ENCODE measurements at regions not wholly inside any gene's neighbourhood (a gene's known extent, or its start where the extent isn't known, plus 50 kb on each side); places are given as distances from the start of the nearest gene placed in this dataset.

GRCh38 chrX:120819126-120819525, 56.5 kb downstream of the CT47B1 start:
- no peak overlapping the region for H3K4me2 ChIP-seq (ENCODE audit: low read length)
- no peaks in the 10 kb centered on the region for H3K36me3 ChIP-seq (ENCODE audit: control insufficient read depth in 1 of 2, insufficient read depth in 2 of 2, low read length in 2 of 2)
- no peak for DNase-seq (ENCODE audit: low read depth, low spot score)
- H3K9ac ChIP-seq (ENCODE audit: low read length): no peak overlapping the region
- H3K9me2 ChIP-seq (ENCODE audit: insufficient read depth): no peaks in the 10 kb centered on the region
- ChIA-PET RAD21 (ENCODE audit: low non-redundant PET in 1 of 2, low total read pairs in 2 of 2, uncharacterized antibody in 2 of 2, unreplicated experiment in 2 of 2) (no interaction called here), POLR2A (no interaction called here), CTCF (no interaction called here)
- intact Hi-C loops (cut with micrococcal nuclease): no loop called here
- no peaks in the 10 kb centered on the region for H3K4me1 ChIP-seq (ENCODE audit: control insufficient read depth in 1 of 2, insufficient read depth in 2 of 2, low read length in 2 of 2)
- H3K9me3 ChIP-seq (ENCODE audit: control insufficient read depth in 1 of 2, insufficient read depth in 1 of 2, low read depth in 1 of 2, low read length in 2 of 2): no peaks in the 10 kb centered on the region
- no peaks in the 10 kb centered on the region for H3K79me2 ChIP-seq (ENCODE audit: insufficient read depth, low read length)
- BruUV-seq (replicated peaks): no TSS peak
- TF ChIP-seq, protein P1, sequence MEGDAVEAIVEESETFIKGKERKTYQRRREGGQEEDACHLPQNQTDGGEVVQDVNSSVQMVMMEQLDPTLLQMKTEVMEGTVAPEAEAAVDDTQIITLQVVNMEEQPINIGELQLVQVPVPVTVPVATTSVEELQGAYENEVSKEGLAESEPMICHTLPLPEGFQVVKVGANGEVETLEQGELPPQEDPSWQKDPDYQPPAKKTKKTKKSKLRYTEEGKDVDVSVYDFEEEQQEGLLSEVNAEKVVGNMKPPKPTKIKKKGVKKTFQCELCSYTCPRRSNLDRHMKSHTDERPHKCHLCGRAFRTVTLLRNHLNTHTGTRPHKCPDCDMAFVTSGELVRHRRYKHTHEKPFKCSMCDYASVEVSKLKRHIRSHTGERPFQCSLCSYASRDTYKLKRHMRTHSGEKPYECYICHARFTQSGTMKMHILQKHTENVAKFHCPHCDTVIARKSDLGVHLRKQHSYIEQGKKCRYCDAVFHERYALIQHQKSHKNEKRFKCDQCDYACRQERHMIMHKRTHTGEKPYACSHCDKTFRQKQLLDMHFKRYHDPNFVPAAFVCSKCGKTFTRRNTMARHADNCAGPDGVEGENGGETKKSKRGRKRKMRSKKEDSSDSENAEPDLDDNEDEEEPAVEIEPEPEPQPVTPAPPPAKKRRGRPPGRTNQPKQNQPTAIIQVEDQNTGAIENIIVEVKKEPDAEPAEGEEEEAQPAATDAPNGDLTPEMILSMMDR (IDR thresholded peaks at IDR 0.05 in 2 of 3, conservative IDR thresholded peaks at IDR 0.05 in 1 of 3; ENCODE audit: borderline replicate concordance in 1 of 3, insufficient read depth in 1 of 3, low read depth in 2 of 3, low read length in 2 of 3): no peak
- no peak for TF ChIP-seq JUND (IDR thresholded peaks at IDR 0.05)
- no peak for TF ChIP-seq CEBPB (IDR thresholded peaks at IDR 0.05; ENCODE audit: low read depth)
- TF ChIP-seq RAD21 (IDR thresholded peaks at IDR 0.05; ENCODE audit: low read depth): no peak
- no peak for TF ChIP-seq CBX3 (IDR thresholded peaks at IDR 0.05; ENCODE audit: low read depth)
- TF ChIP-seq, protein P2, sequence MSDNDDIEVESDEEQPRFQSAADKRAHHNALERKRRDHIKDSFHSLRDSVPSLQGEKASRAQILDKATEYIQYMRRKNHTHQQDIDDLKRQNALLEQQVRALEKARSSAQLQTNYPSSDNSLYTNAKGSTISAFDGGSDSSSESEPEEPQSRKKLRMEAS (IDR thresholded peaks at IDR 0.05): no peak
- no peak for TF ChIP-seq SRF (IDR thresholded peaks at IDR 0.05; ENCODE audit: low read depth)
- TF ChIP-seq EZH2phosphoT487 (IDR thresholded peaks at IDR 0.05; ENCODE audit: borderline replicate concordance): no peak
- TF ChIP-seq EGR1 (IDR thresholded peaks at IDR 0.05; ENCODE audit: low read depth): no peak
- no peak for TF ChIP-seq FOSL1 (IDR thresholded peaks at IDR 0.05; ENCODE audit: low read depth)
- no peak for TF ChIP-seq ZFX (IDR thresholded peaks at IDR 0.05)
- TF ChIP-seq, protein P3, sequence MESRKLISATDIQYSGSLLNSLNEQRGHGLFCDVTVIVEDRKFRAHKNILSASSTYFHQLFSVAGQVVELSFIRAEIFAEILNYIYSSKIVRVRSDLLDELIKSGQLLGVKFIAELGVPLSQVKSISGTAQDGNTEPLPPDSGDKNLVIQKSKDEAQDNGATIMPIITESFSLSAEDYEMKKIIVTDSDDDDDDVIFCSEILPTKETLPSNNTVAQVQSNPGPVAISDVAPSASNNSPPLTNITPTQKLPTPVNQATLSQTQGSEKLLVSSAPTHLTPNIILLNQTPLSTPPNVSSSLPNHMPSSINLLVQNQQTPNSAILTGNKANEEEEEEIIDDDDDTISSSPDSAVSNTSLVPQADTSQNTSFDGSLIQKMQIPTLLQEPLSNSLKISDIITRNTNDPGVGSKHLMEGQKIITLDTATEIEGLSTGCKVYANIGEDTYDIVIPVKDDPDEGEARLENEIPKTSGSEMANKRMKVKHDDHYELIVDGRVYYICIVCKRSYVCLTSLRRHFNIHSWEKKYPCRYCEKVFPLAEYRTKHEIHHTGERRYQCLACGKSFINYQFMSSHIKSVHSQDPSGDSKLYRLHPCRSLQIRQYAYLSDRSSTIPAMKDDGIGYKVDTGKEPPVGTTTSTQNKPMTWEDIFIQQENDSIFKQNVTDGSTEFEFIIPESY (IDR thresholded peaks at IDR 0.05; ENCODE audit: extremely low read depth, insufficient replicate concordance, low read length): no peak
- H3K27ac ChIP-seq (ENCODE audit: low read depth, low read length): no peak overlapping the region
- H3K4me3 ChIP-seq (replicated peaks in 1 of 2; ENCODE audit: low read depth in 1 of 2, low read length in 2 of 2): no peak overlapping the region
- ATAC-seq: no peak
- H2AFZ ChIP-seq (ENCODE audit: low read depth, low read length, poor library complexity, severe bottlenecking): no peak overlapping the region
- no peaks in the 10 kb centered on the region for H3K27me3 ChIP-seq (ENCODE audit: insufficient read depth, low read length)
- H4K20me1 ChIP-seq (ENCODE audit: insufficient read depth): no peaks in the 10 kb centered on the region

Measured in HCT116 (cell line).